ENCODE measurements at regions not wholly inside any gene's neighbourhood (a gene's known extent, or its start where the extent isn't known, plus 50 kb on each side); places are given as distances from the start of the nearest gene placed in this dataset.

GRCh38 chr3:109918740-109919139 lies 581.4 kb upstream of the DPPA4 start:
- intact Hi-C loops (cut with micrococcal nuclease): no loop called here
- H3K9me3 Mint-ChIP-seq: peaks cover 1% of the 10 kb centered on the region in 2 donors
- no peak overlapping the region for H3K27ac Mint-ChIP-seq
- H3K36me3 ChIP-seq (ENCODE audit: control insufficient read depth, insufficient read depth, low read length): no peaks in the 10 kb centered on the region
- H3K4me1 ChIP-seq (ENCODE audit: control insufficient read depth, insufficient read depth, low read length): no peaks in the 10 kb centered on the region
- no peaks in the 10 kb centered on the region for H3K4me1 Mint-ChIP-seq
- 74% methylated on average over 2 of the region's 2 CpGs for WGBS (ENCODE audit: insufficient coverage)
- H3K4me3 ChIP-seq (ENCODE audit: low read length): no peak overlapping the region
- TF ChIP-seq, protein P1, sequence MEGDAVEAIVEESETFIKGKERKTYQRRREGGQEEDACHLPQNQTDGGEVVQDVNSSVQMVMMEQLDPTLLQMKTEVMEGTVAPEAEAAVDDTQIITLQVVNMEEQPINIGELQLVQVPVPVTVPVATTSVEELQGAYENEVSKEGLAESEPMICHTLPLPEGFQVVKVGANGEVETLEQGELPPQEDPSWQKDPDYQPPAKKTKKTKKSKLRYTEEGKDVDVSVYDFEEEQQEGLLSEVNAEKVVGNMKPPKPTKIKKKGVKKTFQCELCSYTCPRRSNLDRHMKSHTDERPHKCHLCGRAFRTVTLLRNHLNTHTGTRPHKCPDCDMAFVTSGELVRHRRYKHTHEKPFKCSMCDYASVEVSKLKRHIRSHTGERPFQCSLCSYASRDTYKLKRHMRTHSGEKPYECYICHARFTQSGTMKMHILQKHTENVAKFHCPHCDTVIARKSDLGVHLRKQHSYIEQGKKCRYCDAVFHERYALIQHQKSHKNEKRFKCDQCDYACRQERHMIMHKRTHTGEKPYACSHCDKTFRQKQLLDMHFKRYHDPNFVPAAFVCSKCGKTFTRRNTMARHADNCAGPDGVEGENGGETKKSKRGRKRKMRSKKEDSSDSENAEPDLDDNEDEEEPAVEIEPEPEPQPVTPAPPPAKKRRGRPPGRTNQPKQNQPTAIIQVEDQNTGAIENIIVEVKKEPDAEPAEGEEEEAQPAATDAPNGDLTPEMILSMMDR (IDR thresholded peaks at IDR 0.05): no peak
- no peaks in the 10 kb centered on the region for H3K27me3 ChIP-seq (ENCODE audit: control insufficient read depth, insufficient read depth, low read length)
- H3K9me3 ChIP-seq (ENCODE audit: control insufficient read depth, insufficient read depth, low read length): no peaks in the 10 kb centered on the region
- H3K27me3 Mint-ChIP-seq (ENCODE audit: low read depth in 2 of 2): peaks cover 9 to 11% of the 10 kb centered on the region in 2 donors
- DNase-seq (no peak), ATAC-seq (no peak)
- H3K27ac ChIP-seq (ENCODE audit: low read length): no peak overlapping the region
- H3K36me3 Mint-ChIP-seq: no peaks in the 10 kb centered on the region
- no peak overlapping the region for H3K4me3 Mint-ChIP-seq

DNA sequence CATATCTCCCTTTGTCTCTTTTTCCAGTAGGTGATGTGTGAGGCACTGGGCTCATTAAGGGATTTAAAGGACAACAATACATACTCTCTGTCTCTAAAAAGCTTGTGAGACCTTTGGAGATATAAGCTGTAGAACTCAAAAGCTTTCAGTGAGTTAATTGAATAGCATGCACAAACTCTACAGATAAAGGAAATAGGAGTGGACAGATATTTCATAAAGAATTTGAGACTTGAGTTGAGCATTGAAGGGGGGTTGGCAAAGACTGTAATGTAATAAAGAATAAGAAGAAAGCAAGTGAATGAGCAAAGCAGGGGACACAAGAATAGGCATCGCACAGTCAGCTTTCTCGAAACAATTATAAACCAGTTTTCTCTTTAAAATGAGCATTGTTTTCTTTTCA lies 583.4 kb upstream of the DPPA4 start:
- ATAC-seq (no peak), DNase-seq (no peak)
- Histone ChIP-seq H3K4me3 (ENCODE audit: low read length) (no peak overlapping the region), H3K27ac (ENCODE audit: low read length) (no peak overlapping the region), H3K27me3 (ENCODE audit: control insufficient read depth, insufficient read depth, low read length) (no peaks in the 10 kb centered on the region), H3K9me3 (ENCODE audit: control insufficient read depth, insufficient read depth, low read length) (no peaks in the 10 kb centered on the region), H3K36me3 (ENCODE audit: control insufficient read depth, insufficient read depth, low read length) (no peaks in the 10 kb centered on the region), H3K4me1 (ENCODE audit: control insufficient read depth, insufficient read depth, low read length) (no peaks in the 10 kb centered on the region)
- Mint-ChIP-seq H3K27ac (no peak overlapping the region), H3K4me3 (no peak overlapping the region), H3K27me3 (ENCODE audit: low read depth in 2 of 2) (peaks cover 9 to 11% of the 10 kb centered on the region in 2 donors), H3K4me1 (no peaks in the 10 kb centered on the region), H3K9me3 (no peaks in the 10 kb centered on the region), H3K36me3 (no peaks in the 10 kb centered on the region)
- WGBS (ENCODE audit: insufficient coverage): no CpG with 5 or more reads among the region's 2 CpGs
- TF ChIP-seq, protein P1 (IDR thresholded peaks at IDR 0.05): no peak
- intact Hi-C loops (cut with micrococcal nuclease): no loop called here

DNA sequence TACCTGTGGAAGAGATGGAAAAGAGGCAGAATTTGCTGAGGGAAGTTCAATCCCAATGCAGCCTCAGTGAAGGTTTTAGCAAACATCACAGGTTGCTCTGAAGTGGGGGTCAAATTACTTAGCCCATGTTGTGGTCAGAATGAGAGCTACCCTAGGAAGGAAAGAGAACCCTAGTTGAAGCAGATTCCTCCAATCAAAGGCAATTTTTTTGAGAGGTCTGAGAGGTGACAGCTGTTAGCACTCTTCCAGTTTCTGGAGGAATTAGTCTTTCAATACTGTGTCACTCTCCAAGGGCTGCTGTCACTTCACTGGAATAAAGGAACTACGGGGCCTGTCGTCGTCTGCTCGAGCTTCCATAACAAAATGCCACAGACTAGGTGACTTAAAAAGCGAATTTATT lies 584.2 kb upstream of the DPPA4 start:
- H3K27me3 ChIP-seq (ENCODE audit: control insufficient read depth, insufficient read depth, low read length): no peaks in the 10 kb centered on the region
- no peak overlapping the region for H3K4me3 ChIP-seq (ENCODE audit: low read length)
- H3K36me3 ChIP-seq (ENCODE audit: control insufficient read depth, insufficient read depth, low read length): no peaks in the 10 kb centered on the region
- Mint-ChIP-seq H3K27me3 (ENCODE audit: low read depth in 2 of 2) (peaks cover 9 to 11% of the 10 kb centered on the region in 2 donors), H3K4me3 (no peak overlapping the region), H3K9me3 (no peaks in the 10 kb centered on the region), H3K36me3 (no peaks in the 10 kb centered on the region), H3K4me1 (no peaks in the 10 kb centered on the region), H3K27ac (no peak overlapping the region)
- no peaks in the 10 kb centered on the region for H3K9me3 ChIP-seq (ENCODE audit: control insufficient read depth, insufficient read depth, low read length)
- TF ChIP-seq, protein P1 (IDR thresholded peaks at IDR 0.05): no peak
- H3K27ac ChIP-seq (ENCODE audit: low read length): no peak overlapping the region
- ATAC-seq: no peak
- intact Hi-C loops (cut with micrococcal nuclease): no loop called here
- no peak for DNase-seq
- WGBS (ENCODE audit: insufficient coverage): 81% methylated on average over 5 of the region's 5 CpGs
- no peaks in the 10 kb centered on the region for H3K4me1 ChIP-seq (ENCODE audit: control insufficient read depth, insufficient read depth, low read length)

GRCh38 chr3:109922856-109923255 lies 585.5 kb upstream of the DPPA4 start:
- no peaks in the 10 kb centered on the region for H3K9me3 Mint-ChIP-seq
- DNase-seq (no peak), ATAC-seq (no peak)
- Histone ChIP-seq H3K27me3 (ENCODE audit: control insufficient read depth, insufficient read depth, low read length) (no peaks in the 10 kb centered on the region), H3K27ac (ENCODE audit: low read length) (no peak overlapping the region), H3K36me3 (ENCODE audit: control insufficient read depth, insufficient read depth, low read length) (no peaks in the 10 kb centered on the region), H3K4me1 (ENCODE audit: control insufficient read depth, insufficient read depth, low read length) (no peaks in the 10 kb centered on the region), H3K9me3 (ENCODE audit: control insufficient read depth, insufficient read depth, low read length) (no peaks in the 10 kb centered on the region), H3K4me3 (ENCODE audit: low read length) (no peak overlapping the region)
- H3K4me1 Mint-ChIP-seq: no peaks in the 10 kb centered on the region
- WGBS (ENCODE audit: insufficient coverage): 73% methylated on average over 1 of the region's 2 CpGs
- no peaks in the 10 kb centered on the region for H3K36me3 Mint-ChIP-seq
- TF ChIP-seq, protein P1 (IDR thresholded peaks at IDR 0.05): no peak
- H3K27me3 Mint-ChIP-seq (ENCODE audit: low read depth in 2 of 2): peaks cover 9 to 11% of the 10 kb centered on the region in 2 donors
- intact Hi-C loops (cut with micrococcal nuclease): no loop called here
- H3K4me3 Mint-ChIP-seq: no peak overlapping the region
- no peak overlapping the region for H3K27ac Mint-ChIP-seq
